IMR-90 (cell line): ENCODE measurements at regions not wholly inside any gene's neighbourhood (a gene's known extent, or its start where the extent isn't known, plus 50 kb on each side); places are given as distances from the start of the nearest gene placed in this dataset.

Source experiments
- CTCF ChIP-seq: conservative IDR thresholded peaks from 2 replicates; pipeline ENCODE4 v1.5.1; 2012; ENCODE audit warnings: mild to moderate bottlenecking, low read depth, low read length, improper control_type of control experiment
- MAFK ChIP-seq: IDR thresholded peaks from 2 replicates; pipeline ENCODE4 v1.6.1; 2012; ENCODE audit warnings: low read depth, low read length, improper control_type of control experiment
- POLR2A ChIP-seq: IDR thresholded peaks from 2 replicates; pipeline ENCODE4 v1.6.1; 2012; ENCODE audit warnings: mild to moderate bottlenecking, low read depth, low read length

GRCh38 chr4:28792917-28793597 is 1927.1 kb upstream of the PCDH7 start:
- TF ChIP-seq CTCF (no peak), POLR2A (no peak), MAFK (no peak)
